ENCODE measurements at regions not wholly inside any gene's neighbourhood (a gene's known extent, or its start where the extent isn't known, plus 50 kb on each side); places are given as distances from the start of the nearest gene placed in this dataset.

GRCh38 chr2:106596844-106597243 lies 109.7 kb downstream of the CD8B2 start:
- H3K4me1 ChIP-seq: no peaks in the 10 kb centered on the region
- no peak overlapping the region for H3K4me3 ChIP-seq
- DNase-seq (ENCODE audit: low spot score): no peak
- H3K27me3 ChIP-seq: no peaks in the 10 kb centered on the region
- H3K27ac ChIP-seq: no peak overlapping the region
- peak in 1 of 2 donors; percentile 38 for TF ChIP-seq CTCF (IDR thresholded peaks at IDR 0.05)
- no peaks in the 10 kb centered on the region for H3K9me3 ChIP-seq
- no peaks in the 10 kb centered on the region for H3K36me3 ChIP-seq

- H3K9me3 ChIP-seq: no peaks in the 10 kb centered on the region
- H3K27ac ChIP-seq: no peak overlapping the region
- no peak for DNase-seq (ENCODE audit: low spot score)
- H3K27me3 ChIP-seq: no peaks in the 10 kb centered on the region
- no peak for TF ChIP-seq CTCF (IDR thresholded peaks at IDR 0.05)
- H3K4me3 ChIP-seq: no peak overlapping the region
- no peaks in the 10 kb centered on the region for H3K4me1 ChIP-seq
- H3K36me3 ChIP-seq: no peaks in the 10 kb centered on the region
Measured at GRCh38 chr2:106599540-106599939, 112.4 kb downstream of the CD8B2 start.

GRCh38 chr2:106602042-106602441 lies 114.9 kb downstream of the CD8B2 start:
- no peak for TF ChIP-seq CTCF (IDR thresholded peaks at IDR 0.05)
- no peak for DNase-seq (ENCODE audit: low spot score)
- Histone ChIP-seq H3K4me3 (no peak overlapping the region), H3K4me1 (no peaks in the 10 kb centered on the region), H3K36me3 (no peaks in the 10 kb centered on the region), H3K9me3 (no peaks in the 10 kb centered on the region), H3K27me3 (no peaks in the 10 kb centered on the region), H3K27ac (no peak overlapping the region)

GRCh38 chr2:106606652-106607051 lies 119.5 kb downstream of the CD8B2 start:
- H3K9me3 ChIP-seq: no peaks in the 10 kb centered on the region
- no peak overlapping the region for H3K27ac ChIP-seq
- no peak for TF ChIP-seq CTCF (IDR thresholded peaks at IDR 0.05)
- DNase-seq (ENCODE audit: low spot score): no peak
- no peaks in the 10 kb centered on the region for H3K27me3 ChIP-seq
- no peak overlapping the region for H3K4me3 ChIP-seq
- no peaks in the 10 kb centered on the region for H3K4me1 ChIP-seq
- H3K36me3 ChIP-seq: no peaks in the 10 kb centered on the region

GRCh38 chr2:106607371-106607770 lies 120.2 kb downstream of the CD8B2 start:
- no peak for TF ChIP-seq CTCF (IDR thresholded peaks at IDR 0.05)
- H3K36me3 ChIP-seq: no peaks in the 10 kb centered on the region
- no peak for DNase-seq (ENCODE audit: low spot score)
- H3K9me3 ChIP-seq: no peaks in the 10 kb centered on the region
- no peaks in the 10 kb centered on the region for H3K27me3 ChIP-seq
- H3K4me1 ChIP-seq: no peaks in the 10 kb centered on the region
- no peak overlapping the region for H3K27ac ChIP-seq
- no peak overlapping the region for H3K4me3 ChIP-seq

- Histone ChIP-seq H3K4me1 (peaks cover 0 to 8% of the 10 kb centered on the region in 2 donors), H3K36me3 (no peaks in the 10 kb centered on the region), H3K9me3 (peaks cover 0 to 6% of the 10 kb centered on the region in 2 donors), H3K27me3 (no peaks in the 10 kb centered on the region), H3K27ac (no peak overlapping the region), H3K4me3 (no peak overlapping the region)
- no peak for TF ChIP-seq CTCF (IDR thresholded peaks at IDR 0.05)
- no peak for DNase-seq (ENCODE audit: low spot score)
Measured at GRCh38 chr2:106609780-106610179, 122.6 kb downstream of the CD8B2 start.
